Nephron (organoid): ENCODE measurements at regions not wholly inside any gene's neighbourhood (a gene's known extent, or its start where the extent isn't known, plus 50 kb on each side); places are given as distances from the start of the nearest gene placed in this dataset.

Experiments
- H3K27ac Mint-ChIP-seq, 3 experiments: 2 replicates each; pipeline ENCODE4 v1.8.0; 2020; ENCODE audit warnings: mixed read lengths in 3 of 3, mild to moderate bottlenecking in 2 of 3, moderate library complexity in 1 of 3
- H3K27me3 Mint-ChIP-seq: 2 replicates; pipeline ENCODE4 v1.8.0; 2021; ENCODE audit warnings: low read depth, mild to moderate bottlenecking, moderate library complexity, mixed read lengths
- H3K36me3 Mint-ChIP-seq: 2 replicates; pipeline ENCODE4 v1.8.0; 2020; ENCODE audit warnings: low read depth, mixed read lengths
- H3K4me1 Mint-ChIP-seq: 2 replicates; pipeline ENCODE4 v1.8.0; 2020; ENCODE audit warnings: mixed read lengths
- H3K4me3 Mint-ChIP-seq, 3 experiments: 2 replicates each; pipeline ENCODE4 v1.8.0; 2020; ENCODE audit warnings: mild to moderate bottlenecking in 3 of 3, mixed read lengths in 3 of 3, moderate library complexity in 2 of 3
- H3K9me3 Mint-ChIP-seq: 2 replicates; pipeline ENCODE4 v1.8.0; 2020; ENCODE audit warnings: mixed read lengths
- TF ChIP-seq, protein P1 (sequence below), 3 experiments: fragments of 200-600 bp; sonication (generic); IDR thresholded peaks; one replicate each; pipeline ENCODE4 v1.5.0; 2021; ENCODE audit warnings: antibody characterized with exemption in 3 of 3; ENCODE audit not compliant: unreplicated experiment in 3 of 3

DNA sequence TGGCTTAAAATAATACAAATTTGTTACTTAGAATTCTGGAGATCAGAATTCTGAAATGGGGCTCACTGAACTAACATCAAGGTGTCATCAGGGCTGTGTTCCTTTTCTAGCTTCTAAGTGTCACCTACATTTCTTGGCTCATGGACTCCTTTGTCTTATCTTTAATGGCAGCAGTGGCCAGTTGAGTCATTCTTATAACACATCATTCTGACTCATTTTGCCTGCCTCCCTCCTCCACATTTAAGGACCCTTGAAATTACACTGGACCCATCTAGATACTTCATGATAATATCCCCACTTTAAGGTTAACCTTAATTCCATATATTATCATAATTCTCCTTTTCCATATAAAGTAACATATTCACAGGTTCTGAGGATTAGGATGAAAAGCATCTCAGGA is 215.9 kb downstream of the GUCY2F start:
- TF ChIP-seq, protein P1, sequence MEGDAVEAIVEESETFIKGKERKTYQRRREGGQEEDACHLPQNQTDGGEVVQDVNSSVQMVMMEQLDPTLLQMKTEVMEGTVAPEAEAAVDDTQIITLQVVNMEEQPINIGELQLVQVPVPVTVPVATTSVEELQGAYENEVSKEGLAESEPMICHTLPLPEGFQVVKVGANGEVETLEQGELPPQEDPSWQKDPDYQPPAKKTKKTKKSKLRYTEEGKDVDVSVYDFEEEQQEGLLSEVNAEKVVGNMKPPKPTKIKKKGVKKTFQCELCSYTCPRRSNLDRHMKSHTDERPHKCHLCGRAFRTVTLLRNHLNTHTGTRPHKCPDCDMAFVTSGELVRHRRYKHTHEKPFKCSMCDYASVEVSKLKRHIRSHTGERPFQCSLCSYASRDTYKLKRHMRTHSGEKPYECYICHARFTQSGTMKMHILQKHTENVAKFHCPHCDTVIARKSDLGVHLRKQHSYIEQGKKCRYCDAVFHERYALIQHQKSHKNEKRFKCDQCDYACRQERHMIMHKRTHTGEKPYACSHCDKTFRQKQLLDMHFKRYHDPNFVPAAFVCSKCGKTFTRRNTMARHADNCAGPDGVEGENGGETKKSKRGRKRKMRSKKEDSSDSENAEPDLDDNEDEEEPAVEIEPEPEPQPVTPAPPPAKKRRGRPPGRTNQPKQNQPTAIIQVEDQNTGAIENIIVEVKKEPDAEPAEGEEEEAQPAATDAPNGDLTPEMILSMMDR (IDR thresholded peaks at IDR 0.05; ENCODE audit: unreplicated experiment in 3 of 3) = no peak
- no peaks in the 10 kb centered on the region for H3K36me3 Mint-ChIP-seq
- H3K27ac Mint-ChIP-seq = no peak overlapping the region
- H3K4me3 Mint-ChIP-seq = no peak overlapping the region
- H3K4me1 Mint-ChIP-seq = no peaks in the 10 kb centered on the region
- H3K27me3 Mint-ChIP-seq = no peaks in the 10 kb centered on the region
- peaks cover 2% of the 10 kb centered on the region for H3K9me3 Mint-ChIP-seq

DNA sequence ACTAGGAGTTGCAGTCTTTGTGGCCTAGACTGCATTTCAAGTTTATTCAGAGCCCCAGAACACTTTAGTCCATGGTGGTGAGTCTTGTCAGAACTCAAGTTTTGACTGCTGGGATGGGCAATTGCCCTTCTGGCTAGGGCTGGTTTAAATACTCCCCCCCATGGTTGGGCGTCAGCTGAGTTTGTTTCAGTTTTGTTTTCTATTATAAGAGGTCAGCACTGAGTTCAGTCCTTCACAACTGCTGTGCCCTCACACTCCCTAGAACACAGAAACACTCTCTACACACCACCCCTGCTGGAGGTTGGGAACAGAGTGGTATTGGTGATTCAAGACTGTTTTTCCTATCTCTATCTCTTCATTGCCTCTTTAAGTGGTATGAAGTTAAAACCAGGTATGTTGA is 217.0 kb downstream of the GUCY2F start:
- Mint-ChIP-seq H3K27me3 (no peaks in the 10 kb centered on the region), H3K9me3 (peaks cover 2% of the 10 kb centered on the region), H3K4me1 (no peaks in the 10 kb centered on the region), H3K36me3 (no peaks in the 10 kb centered on the region), H3K27ac (no peak overlapping the region), H3K4me3 (no peak overlapping the region)
- TF ChIP-seq, protein P1 (IDR thresholded peaks at IDR 0.05; ENCODE audit: unreplicated experiment in 3 of 3) = no peak

GRCh38 chrX:109261279-109261678 is 220.6 kb downstream of the GUCY2F start:
- Mint-ChIP-seq H3K9me3 (peaks cover 2% of the 10 kb centered on the region), H3K27me3 (no peaks in the 10 kb centered on the region), H3K4me1 (no peaks in the 10 kb centered on the region), H3K27ac (no peak overlapping the region), H3K36me3 (no peaks in the 10 kb centered on the region), H3K4me3 (no peak overlapping the region)
- TF ChIP-seq, protein P1 (IDR thresholded peaks at IDR 0.05; ENCODE audit: unreplicated experiment in 3 of 3) = no peak

GRCh38 chrX:109252789-109253188 is 229.1 kb downstream of the GUCY2F start:
- H3K27ac Mint-ChIP-seq = no peak overlapping the region
- H3K4me1 Mint-ChIP-seq = no peaks in the 10 kb centered on the region
- H3K27me3 Mint-ChIP-seq = no peaks in the 10 kb centered on the region
- TF ChIP-seq, protein P1 (IDR thresholded peaks at IDR 0.05; ENCODE audit: unreplicated experiment in 3 of 3) = no peak
- no peak overlapping the region for H3K4me3 Mint-ChIP-seq
- H3K36me3 Mint-ChIP-seq = no peaks in the 10 kb centered on the region
- peaks cover 14% of the 10 kb centered on the region for H3K9me3 Mint-ChIP-seq

DNA sequence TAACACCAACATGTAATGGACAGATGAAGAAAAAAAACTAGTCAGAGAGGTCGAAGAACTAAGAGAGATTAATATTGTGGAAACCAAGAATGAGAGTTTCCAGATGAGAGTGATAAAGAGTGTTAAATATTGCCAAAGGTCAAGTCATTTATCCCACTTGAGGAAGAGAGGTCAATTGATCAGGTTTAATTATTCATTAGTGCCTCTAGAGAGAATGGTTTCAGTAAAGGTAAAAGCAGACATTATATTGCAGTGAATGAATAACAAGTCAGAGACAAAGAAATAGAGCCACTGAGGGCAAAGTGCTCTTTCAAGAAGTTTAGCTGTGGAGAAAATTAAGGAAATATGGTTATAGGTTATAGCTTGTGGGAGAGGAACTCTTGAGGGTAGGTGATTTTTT is 263.1 kb downstream of the GUCY2F start:
- Mint-ChIP-seq H3K27ac (no peak overlapping the region), H3K36me3 (no peaks in the 10 kb centered on the region), H3K4me3 (no peak overlapping the region), H3K27me3 (no peaks in the 10 kb centered on the region), H3K4me1 (no peaks in the 10 kb centered on the region), H3K9me3 (peaks cover 6% of the 10 kb centered on the region)
- TF ChIP-seq, protein P1 (IDR thresholded peaks at IDR 0.05; ENCODE audit: unreplicated experiment in 3 of 3) = no peak

DNA sequence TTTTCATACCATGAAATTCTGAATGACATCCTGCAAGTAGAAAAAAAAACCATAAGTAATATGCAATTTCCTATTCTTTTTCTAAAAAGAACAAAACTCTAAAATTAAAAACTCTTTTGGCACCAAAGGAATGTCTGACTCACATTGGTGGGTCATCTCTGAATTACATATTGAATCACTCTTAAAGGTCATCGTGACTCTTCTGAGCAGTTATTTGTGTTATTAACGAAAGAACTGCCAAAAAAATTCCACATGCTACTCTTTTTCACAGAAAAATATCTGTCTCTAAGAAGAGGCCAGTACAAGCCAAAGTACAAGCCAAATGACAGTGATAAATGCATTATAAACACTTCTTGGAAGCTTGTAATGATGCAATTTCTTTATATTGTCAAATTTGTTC is 282.2 kb downstream of the GUCY2F start:
- H3K27ac Mint-ChIP-seq = peak overlapping the region in 2 of 3 experiments; percentile 59 to 75
- peaks cover 6% of the 10 kb centered on the region for H3K4me1 Mint-ChIP-seq
- no peak overlapping the region for H3K4me3 Mint-ChIP-seq
- H3K9me3 Mint-ChIP-seq = peaks cover 4% of the 10 kb centered on the region
- H3K36me3 Mint-ChIP-seq = no peaks in the 10 kb centered on the region
- no peaks in the 10 kb centered on the region for H3K27me3 Mint-ChIP-seq
- TF ChIP-seq, protein P1 (IDR thresholded peaks at IDR 0.05; ENCODE audit: unreplicated experiment in 3 of 3) = no peak
